ENCODE measurements at regions not wholly inside any gene's neighbourhood (a gene's known extent, or its start where the extent isn't known, plus 50 kb on each side); places are given as distances from the start of the nearest gene placed in this dataset.

GRCh38 chr6:98644063-98644462 lies 190.3 kb upstream of the POU3F2 start:
- TF ChIP-seq CTCF (IDR thresholded peaks at IDR 0.05) (no peak), POLR2A (IDR thresholded peaks at IDR 0.05) (no peak)
